ENCODE measurements at regions not wholly inside any gene's neighbourhood (a gene's known extent, or its start where the extent isn't known, plus 50 kb on each side); places are given as distances from the start of the nearest gene placed in this dataset.

DNA sequence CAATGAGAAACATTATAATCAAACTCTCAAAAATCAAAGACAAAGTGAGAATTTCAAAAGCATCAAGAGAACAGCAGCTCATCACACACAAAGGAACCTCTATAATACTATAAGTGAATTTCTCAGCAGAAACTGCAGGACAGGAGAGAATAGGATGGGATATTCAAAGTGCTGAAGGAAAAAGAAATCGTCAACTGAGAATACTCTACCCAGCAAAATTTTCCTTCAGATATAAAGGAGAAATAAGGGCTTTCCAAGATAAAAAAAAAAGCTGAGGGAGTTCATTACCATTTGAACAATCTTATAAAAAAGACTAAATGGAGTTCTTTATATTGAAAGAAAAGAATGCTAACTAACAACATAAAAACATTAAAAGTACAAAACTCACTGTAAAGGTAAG lies 481.1 kb downstream of the TLE4 start:
- no peak for FAIRE-seq
- H3K9ac ChIP-seq (replicated peaks; ENCODE audit: extremely low read depth, insufficient read depth, low read length): no peak overlapping the region
- no peaks in the 10 kb centered on the region for H4K20me1 ChIP-seq (replicated peaks; ENCODE audit: control insufficient read depth, extremely low read depth, insufficient read depth, low read length)
- H3K27ac ChIP-seq (ENCODE audit: insufficient read depth, low read depth, low read length): no peak overlapping the region
- POLR2A ChIA-PET: no interaction called here
- BruUV-seq (replicated peaks): no TSS peak
- H3K36me3 ChIP-seq (ENCODE audit: control insufficient read depth in 2 of 2, extremely low read depth in 1 of 2, insufficient read depth in 2 of 2, low read length in 2 of 2): no peaks in the 10 kb centered on the region
- intact Hi-C loops (cut with micrococcal nuclease): no loop called here
- no peaks in the 10 kb centered on the region for H3K79me2 ChIP-seq (ENCODE audit: control insufficient read depth, insufficient read depth, low read length)
- no peaks in the 10 kb centered on the region for H3K27me3 ChIP-seq (ENCODE audit: control insufficient read depth in 2 of 2, insufficient read depth in 2 of 2, low read length in 2 of 2)
- no peak overlapping the region for H2AFZ ChIP-seq (ENCODE audit: low read depth, low read length)
- TF ChIP-seq JUN (IDR thresholded peaks at IDR 0.05; ENCODE audit: borderline replicate concordance, insufficient read depth, insufficient read length, low read depth): no peak
- TF ChIP-seq EZH2 (IDR thresholded peaks at IDR 0.05; ENCODE audit: borderline replicate concordance, low read depth, low read length, severe bottlenecking): no peak
- TF ChIP-seq POLR2AphosphoS5 (IDR thresholded peaks at IDR 0.05; ENCODE audit: insufficient read depth, low read depth, low read length): no peak
- no peak for TF ChIP-seq GATA2 (IDR thresholded peaks at IDR 0.05; ENCODE audit: insufficient read depth, insufficient read length, low read depth, low read length)
- TF ChIP-seq, protein P1, sequence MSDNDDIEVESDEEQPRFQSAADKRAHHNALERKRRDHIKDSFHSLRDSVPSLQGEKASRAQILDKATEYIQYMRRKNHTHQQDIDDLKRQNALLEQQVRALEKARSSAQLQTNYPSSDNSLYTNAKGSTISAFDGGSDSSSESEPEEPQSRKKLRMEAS (IDR thresholded peaks at IDR 0.05; ENCODE audit: insufficient read depth, insufficient read length): no peak
- TF ChIP-seq POLR2A (IDR thresholded peaks at IDR 0.05; ENCODE audit: low read depth, low read length): no peak
- no peak for TF ChIP-seq MYC (IDR thresholded peaks at IDR 0.05; ENCODE audit: low read depth, low read length)
- TF ChIP-seq, protein P2, sequence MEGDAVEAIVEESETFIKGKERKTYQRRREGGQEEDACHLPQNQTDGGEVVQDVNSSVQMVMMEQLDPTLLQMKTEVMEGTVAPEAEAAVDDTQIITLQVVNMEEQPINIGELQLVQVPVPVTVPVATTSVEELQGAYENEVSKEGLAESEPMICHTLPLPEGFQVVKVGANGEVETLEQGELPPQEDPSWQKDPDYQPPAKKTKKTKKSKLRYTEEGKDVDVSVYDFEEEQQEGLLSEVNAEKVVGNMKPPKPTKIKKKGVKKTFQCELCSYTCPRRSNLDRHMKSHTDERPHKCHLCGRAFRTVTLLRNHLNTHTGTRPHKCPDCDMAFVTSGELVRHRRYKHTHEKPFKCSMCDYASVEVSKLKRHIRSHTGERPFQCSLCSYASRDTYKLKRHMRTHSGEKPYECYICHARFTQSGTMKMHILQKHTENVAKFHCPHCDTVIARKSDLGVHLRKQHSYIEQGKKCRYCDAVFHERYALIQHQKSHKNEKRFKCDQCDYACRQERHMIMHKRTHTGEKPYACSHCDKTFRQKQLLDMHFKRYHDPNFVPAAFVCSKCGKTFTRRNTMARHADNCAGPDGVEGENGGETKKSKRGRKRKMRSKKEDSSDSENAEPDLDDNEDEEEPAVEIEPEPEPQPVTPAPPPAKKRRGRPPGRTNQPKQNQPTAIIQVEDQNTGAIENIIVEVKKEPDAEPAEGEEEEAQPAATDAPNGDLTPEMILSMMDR (IDR thresholded peaks at IDR 0.05; ENCODE audit: extremely low read depth in 1 of 2, insufficient read depth in 1 of 2, low read depth in 1 of 2, low read length in 2 of 2): no peak
- TF ChIP-seq FOS (IDR thresholded peaks at IDR 0.05; ENCODE audit: borderline replicate concordance, insufficient read depth, low read length): no peak
- CTCF ChIA-PET: interaction anchor here (1.0 to 1.6 kb wide), 2 partner anchors 9 kb away, joined by 3 to 4 read pairs; no protein-coding TSS in a partner anchor
- no peak overlapping the region for H3K4me2 ChIP-seq (ENCODE audit: insufficient read depth, low read length)
- no peaks in the 10 kb centered on the region for H3K4me1 ChIP-seq (ENCODE audit: control insufficient read depth, extremely low read depth, insufficient read depth, low read length)
- H3K9me3 ChIP-seq (replicated peaks; ENCODE audit: control insufficient read depth, insufficient read depth, low read length): no peaks in the 10 kb centered on the region
- H3K9me1 ChIP-seq (replicated peaks; ENCODE audit: control insufficient read depth, extremely low read depth, insufficient read depth, low read length): no peaks in the 10 kb centered on the region
- H3K4me3 ChIP-seq (replicated peaks in 1 of 3; ENCODE audit: insufficient read depth in 1 of 3, low read depth in 1 of 3, low read length in 3 of 3): no peak overlapping the region
- DNase-seq (ENCODE audit: low read depth, low spot score): no peak
- dilution Hi-C loops (cut with MboI; ENCODE audit: extremely low pct_ligation_motif_present, low sequenced_read_pairs): no loop called here
